NB4 (cell line): ENCODE measurements at regions not wholly inside any gene's neighbourhood (a gene's known extent, or its start where the extent isn't known, plus 50 kb on each side); places are given as distances from the start of the nearest gene placed in this dataset.
"Not testable (repeated sequence)": the region's sequence is repeated elsewhere in the genome, so short reads cannot be mapped to it uniquely, and the experiment has no call there.

Experiments used
- DNase-seq: peaks from one replicate; pipeline ENCODE4 v3.0.0; 2010; ENCODE audit warnings: low read depth
- H3K4me3 ChIP-seq: one replicate; pipeline ENCODE4 v1.5.1; 2011; ENCODE audit warnings: mild to moderate bottlenecking, low read depth, low read length, moderate library complexity
- MAX ChIP-seq: IDR thresholded peaks from 2 replicates; pipeline ENCODE4 v1.6.1; 2011; ENCODE audit warnings: low read depth, low read length
- MYC ChIP-seq: IDR thresholded peaks from 2 replicates; pipeline ENCODE4 v1.6.1; 2011; ENCODE audit warnings: low read depth, low read length
- POLR2A ChIP-seq: IDR thresholded peaks from 2 replicates; pipeline ENCODE4 v1.6.1; 2011; ENCODE audit warnings: mild to moderate bottlenecking; ENCODE audit not compliant: insufficient read length; ENCODE audit errors: extremely low read depth
- TF ChIP-seq, protein P1 (sequence below): IDR thresholded peaks from one replicate; pipeline ENCODE4 v1.5.1; 2012; ENCODE audit warnings: low read depth, low read length

DNA sequence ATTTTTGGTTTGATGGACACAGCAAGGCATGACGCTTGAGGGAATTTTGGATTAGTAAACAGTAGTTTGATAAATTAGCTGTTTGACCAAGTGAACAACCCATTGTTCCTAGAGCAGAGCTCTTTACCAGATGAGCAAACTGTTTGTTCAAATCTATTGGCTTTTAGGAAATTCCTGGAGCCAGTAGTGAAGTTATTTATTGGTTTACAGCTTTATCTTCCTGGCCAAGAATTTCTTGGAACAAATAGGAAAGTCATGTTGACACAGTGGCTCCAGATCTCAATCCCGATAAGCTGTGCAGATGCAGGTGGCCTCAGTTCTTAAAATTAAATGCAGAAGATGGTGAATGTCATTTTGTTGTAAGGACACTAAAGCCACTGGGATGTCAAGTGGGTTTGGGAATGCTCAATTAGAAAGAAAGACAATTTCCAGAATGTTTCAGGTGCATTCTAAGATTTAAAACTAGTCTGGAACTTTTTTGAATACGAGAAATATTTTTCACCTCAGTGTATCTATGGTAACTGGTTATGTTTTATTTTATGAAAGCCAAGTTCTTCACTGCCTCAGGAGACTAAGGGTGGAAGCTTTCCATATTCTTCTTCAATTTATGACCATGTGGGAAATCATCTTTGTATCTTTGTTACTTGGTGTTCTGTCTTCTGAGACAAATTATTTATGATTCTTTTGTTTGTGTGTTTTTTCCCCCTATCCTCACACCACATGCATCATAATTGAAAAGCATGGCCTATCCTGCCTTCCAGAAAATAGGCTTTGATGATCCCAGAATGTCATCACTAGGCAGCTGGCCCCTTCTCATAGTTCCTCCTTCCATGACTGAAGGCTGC is 554.5 kb downstream of the STIM2 start:
- H3K4me3 ChIP-seq: no peak overlapping the region
- DNase-seq: no peak
- TF ChIP-seq MAX: no peak
- TF ChIP-seq MYC: no peak
- TF ChIP-seq, protein P1, sequence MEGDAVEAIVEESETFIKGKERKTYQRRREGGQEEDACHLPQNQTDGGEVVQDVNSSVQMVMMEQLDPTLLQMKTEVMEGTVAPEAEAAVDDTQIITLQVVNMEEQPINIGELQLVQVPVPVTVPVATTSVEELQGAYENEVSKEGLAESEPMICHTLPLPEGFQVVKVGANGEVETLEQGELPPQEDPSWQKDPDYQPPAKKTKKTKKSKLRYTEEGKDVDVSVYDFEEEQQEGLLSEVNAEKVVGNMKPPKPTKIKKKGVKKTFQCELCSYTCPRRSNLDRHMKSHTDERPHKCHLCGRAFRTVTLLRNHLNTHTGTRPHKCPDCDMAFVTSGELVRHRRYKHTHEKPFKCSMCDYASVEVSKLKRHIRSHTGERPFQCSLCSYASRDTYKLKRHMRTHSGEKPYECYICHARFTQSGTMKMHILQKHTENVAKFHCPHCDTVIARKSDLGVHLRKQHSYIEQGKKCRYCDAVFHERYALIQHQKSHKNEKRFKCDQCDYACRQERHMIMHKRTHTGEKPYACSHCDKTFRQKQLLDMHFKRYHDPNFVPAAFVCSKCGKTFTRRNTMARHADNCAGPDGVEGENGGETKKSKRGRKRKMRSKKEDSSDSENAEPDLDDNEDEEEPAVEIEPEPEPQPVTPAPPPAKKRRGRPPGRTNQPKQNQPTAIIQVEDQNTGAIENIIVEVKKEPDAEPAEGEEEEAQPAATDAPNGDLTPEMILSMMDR: no peak
- no peak for TF ChIP-seq POLR2A

DNA sequence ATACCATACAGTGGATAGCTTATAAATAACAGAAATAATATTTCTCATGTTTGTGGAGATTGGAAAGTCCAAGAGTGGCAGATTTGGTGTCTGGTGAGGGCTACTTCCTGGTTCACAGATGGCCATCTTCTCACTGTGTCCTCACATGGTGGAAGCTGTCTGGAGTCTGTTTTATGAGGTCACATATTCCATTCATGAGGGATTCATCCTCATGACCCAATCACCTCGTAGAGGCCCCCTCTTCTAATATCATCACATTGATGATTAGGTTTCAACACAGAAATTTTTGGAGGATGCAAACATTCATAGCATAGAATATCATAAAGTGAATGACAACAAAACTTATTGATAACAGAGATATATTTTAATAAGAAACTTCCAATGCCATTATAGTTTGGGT is 568.0 kb downstream of the STIM2 start:
- no peak for TF ChIP-seq POLR2A
- TF ChIP-seq MYC: no peak
- TF ChIP-seq MAX: no peak
- TF ChIP-seq, protein P1: no peak
- DNase-seq: no peak
- H3K4me3 ChIP-seq: no peak overlapping the region

- DNase-seq: no peak
- TF ChIP-seq, protein P1: no peak
- no peak for TF ChIP-seq MAX
- no peak for TF ChIP-seq POLR2A
- TF ChIP-seq MYC: no peak
- H3K4me3 ChIP-seq: no peak overlapping the region
These were observed 568.8 kb downstream of the STIM2 start for GRCh38 chr4:27429364-27429871.

GRCh38 chr4:27442146-27442545 is 581.5 kb downstream of the STIM2 start:
- TF ChIP-seq, protein P1: no peak
- no peak for TF ChIP-seq POLR2A
- H3K4me3 ChIP-seq: no peak overlapping the region
- DNase-seq: no peak

- not testable (repeated sequence) for H3K4me3 ChIP-seq, DNase-seq
These were observed 582.0 kb downstream of the STIM2 start for GRCh38 chr4:27442661-27443060.

DNA sequence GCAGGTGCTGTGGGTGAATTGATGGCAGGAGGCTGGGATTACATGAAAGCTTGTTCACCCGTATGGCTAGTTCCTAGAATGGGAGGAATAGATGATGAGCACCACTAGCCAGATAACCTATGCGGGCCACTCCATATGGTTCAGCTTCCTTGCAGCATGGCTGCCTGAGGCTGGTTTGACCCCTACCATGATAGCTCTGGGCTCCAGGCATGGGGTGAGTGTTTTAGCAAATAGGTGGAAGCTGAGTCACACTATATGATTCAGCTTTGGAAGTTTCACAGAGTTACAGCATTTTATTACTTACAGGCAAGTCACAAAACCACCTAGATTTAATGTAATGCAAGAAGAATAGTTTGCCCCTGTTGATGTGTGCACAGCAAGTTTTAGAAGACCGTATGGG is 603.2 kb downstream of the STIM2 start:
- TF ChIP-seq, protein P1: no peak
- TF ChIP-seq MAX (no peak), POLR2A (no peak), MYC (no peak)
- no peak for DNase-seq
- H3K4me3 ChIP-seq: no peak overlapping the region
